ENCODE measurements at regions not wholly inside any gene's neighbourhood (a gene's known extent, or its start where the extent isn't known, plus 50 kb on each side); places are given as distances from the start of the nearest gene placed in this dataset.

DNA sequence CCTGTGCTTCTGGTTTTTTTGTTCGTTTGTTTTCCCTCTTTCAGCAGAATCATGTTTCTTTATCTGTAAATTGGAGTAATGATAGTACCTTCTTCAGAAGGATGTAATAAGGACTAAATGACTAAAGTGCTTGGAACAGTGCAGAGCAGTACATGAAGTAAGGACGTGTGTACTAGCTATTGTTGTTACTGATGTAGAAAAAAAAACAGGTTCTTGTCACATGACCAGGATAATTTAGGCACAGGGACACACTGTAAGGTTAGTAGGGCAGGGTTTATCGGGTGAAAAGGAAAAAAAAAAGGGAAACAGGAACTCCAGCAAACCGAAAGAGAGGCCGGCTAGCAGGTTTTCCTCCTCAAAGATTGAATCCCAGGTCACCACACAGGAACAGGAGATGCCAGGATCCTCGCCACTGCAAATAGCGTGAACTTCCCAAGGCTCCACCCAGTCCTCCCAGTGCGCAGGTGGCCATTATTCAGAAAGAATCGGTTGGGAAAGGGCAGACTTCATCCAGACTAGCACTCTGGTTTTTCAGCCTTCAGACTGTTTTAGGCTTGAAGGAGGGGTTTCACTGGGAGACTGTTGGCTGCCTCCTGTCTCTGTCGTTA lies 63.8 kb upstream of the PRRC2C start:
- TF ChIP-seq, protein P1, sequence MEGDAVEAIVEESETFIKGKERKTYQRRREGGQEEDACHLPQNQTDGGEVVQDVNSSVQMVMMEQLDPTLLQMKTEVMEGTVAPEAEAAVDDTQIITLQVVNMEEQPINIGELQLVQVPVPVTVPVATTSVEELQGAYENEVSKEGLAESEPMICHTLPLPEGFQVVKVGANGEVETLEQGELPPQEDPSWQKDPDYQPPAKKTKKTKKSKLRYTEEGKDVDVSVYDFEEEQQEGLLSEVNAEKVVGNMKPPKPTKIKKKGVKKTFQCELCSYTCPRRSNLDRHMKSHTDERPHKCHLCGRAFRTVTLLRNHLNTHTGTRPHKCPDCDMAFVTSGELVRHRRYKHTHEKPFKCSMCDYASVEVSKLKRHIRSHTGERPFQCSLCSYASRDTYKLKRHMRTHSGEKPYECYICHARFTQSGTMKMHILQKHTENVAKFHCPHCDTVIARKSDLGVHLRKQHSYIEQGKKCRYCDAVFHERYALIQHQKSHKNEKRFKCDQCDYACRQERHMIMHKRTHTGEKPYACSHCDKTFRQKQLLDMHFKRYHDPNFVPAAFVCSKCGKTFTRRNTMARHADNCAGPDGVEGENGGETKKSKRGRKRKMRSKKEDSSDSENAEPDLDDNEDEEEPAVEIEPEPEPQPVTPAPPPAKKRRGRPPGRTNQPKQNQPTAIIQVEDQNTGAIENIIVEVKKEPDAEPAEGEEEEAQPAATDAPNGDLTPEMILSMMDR (IDR thresholded peaks at IDR 0.05) = no peak
- peaks cover 2 to 4% (median 3%) of the 10 kb centered on the region in 3 donors for H3K27me3 Mint-ChIP-seq (ENCODE audit: low read depth in 3 of 3)
- no peaks in the 10 kb centered on the region for H3K9me3 ChIP-seq (replicated peaks in 1 of 2; ENCODE audit: control insufficient read depth in 1 of 2, insufficient read depth in 1 of 2, low read length in 2 of 2)
- H3K4me3 Mint-ChIP-seq = no peak overlapping the region
- no peaks in the 10 kb centered on the region for H3K27me3 ChIP-seq (ENCODE audit: control insufficient read depth in 2 of 2, insufficient read depth in 2 of 2, low read length in 2 of 2)
- H4K20me1 ChIP-seq (ENCODE audit: insufficient read depth, low read length) = no peaks in the 10 kb centered on the region
- WGBS (ENCODE audit: insufficient coverage) = 60% methylated on average over 7 of the region's 10 CpGs
- DNase-seq = no peak
- no peak overlapping the region for H3K27ac ChIP-seq (ENCODE audit: low read depth in 1 of 2, low read length in 2 of 2)
- intact Hi-C loops (cut with micrococcal nuclease) = no loop called here
- H3K9me3 Mint-ChIP-seq = peaks cover 0 to 6% (median 2%) of the 10 kb centered on the region in 7 donors
- H3K4me1 ChIP-seq (ENCODE audit: control insufficient read depth in 1 of 2, insufficient read depth in 2 of 2, low read length in 2 of 2) = no peaks in the 10 kb centered on the region
- H3K9ac ChIP-seq (ENCODE audit: insufficient read depth, low read length, poor library complexity, severe bottlenecking) = no peak overlapping the region
- peaks cover 4% of the 10 kb centered on the region for H3K4me1 Mint-ChIP-seq
- no peaks in the 10 kb centered on the region for H3K36me3 Mint-ChIP-seq
- H3K79me2 ChIP-seq (ENCODE audit: insufficient read depth, low read length) = no peaks in the 10 kb centered on the region
- no peak overlapping the region for H3K27ac Mint-ChIP-seq
- no peak overlapping the region for H3K4me3 ChIP-seq (replicated peaks in 1 of 3; ENCODE audit: low read depth in 2 of 3, low read length in 3 of 3)
- no peak overlapping the region for H3K4me2 ChIP-seq (replicated peaks; ENCODE audit: extremely low read depth, low read length, poor library complexity, severe bottlenecking)
- H3K36me3 ChIP-seq (replicated peaks in 1 of 2; ENCODE audit: control insufficient read depth in 1 of 2, insufficient read depth in 2 of 2, low read length in 2 of 2) = no peaks in the 10 kb centered on the region
- H2AFZ ChIP-seq (ENCODE audit: insufficient read depth, low read depth, low read length, poor library complexity, severe bottlenecking) = peak overlapping the region; percentile 42

DNA sequence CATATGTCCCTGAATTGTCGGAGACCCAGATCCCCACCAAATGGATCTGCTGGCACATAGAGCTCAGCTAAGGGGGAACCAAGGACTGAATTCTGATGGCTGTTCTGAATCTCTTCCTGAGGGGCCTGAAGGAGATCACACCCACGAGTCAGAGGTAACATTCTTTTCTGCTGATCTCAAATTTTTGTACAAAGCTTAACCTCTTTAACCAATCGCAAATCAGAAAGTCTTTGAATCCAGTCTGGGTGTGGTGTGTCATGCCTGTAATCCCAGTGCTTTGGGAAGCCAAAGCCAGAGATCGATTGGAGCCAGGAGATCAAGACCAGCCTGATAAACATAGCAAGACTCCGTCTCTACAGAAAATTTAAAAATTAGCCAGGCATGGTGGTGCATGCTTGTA lies 62.8 kb upstream of the PRRC2C start:
- no peak overlapping the region for H3K4me2 ChIP-seq (replicated peaks; ENCODE audit: extremely low read depth, low read length, poor library complexity, severe bottlenecking)
- TF ChIP-seq, protein P1 (IDR thresholded peaks at IDR 0.05) = no peak
- no peak overlapping the region for H3K27ac ChIP-seq (ENCODE audit: low read depth in 1 of 2, low read length in 2 of 2)
- no peaks in the 10 kb centered on the region for H3K79me2 ChIP-seq (ENCODE audit: insufficient read depth, low read length)
- H3K9me3 ChIP-seq (replicated peaks in 1 of 2; ENCODE audit: control insufficient read depth in 1 of 2, insufficient read depth in 1 of 2, low read length in 2 of 2) = no peaks in the 10 kb centered on the region
- H4K20me1 ChIP-seq (ENCODE audit: insufficient read depth, low read length) = no peaks in the 10 kb centered on the region
- H3K36me3 Mint-ChIP-seq = no peaks in the 10 kb centered on the region
- peaks cover 2 to 4% (median 3%) of the 10 kb centered on the region in 3 donors for H3K27me3 Mint-ChIP-seq (ENCODE audit: low read depth in 3 of 3)
- intact Hi-C loops (cut with micrococcal nuclease) = no loop called here
- no peak overlapping the region for H3K27ac Mint-ChIP-seq
- no peak overlapping the region for H3K9ac ChIP-seq (ENCODE audit: insufficient read depth, low read length, poor library complexity, severe bottlenecking)
- H3K4me1 ChIP-seq (ENCODE audit: control insufficient read depth in 1 of 2, insufficient read depth in 2 of 2, low read length in 2 of 2) = no peaks in the 10 kb centered on the region
- peaks cover 0 to 5% (median 4%) of the 10 kb centered on the region in 7 donors for H3K9me3 Mint-ChIP-seq
- WGBS (ENCODE audit: insufficient coverage) = 88% methylated on average over 4 of the region's 5 CpGs
- no peak overlapping the region for H3K4me3 Mint-ChIP-seq
- H3K4me1 Mint-ChIP-seq = peaks cover 4% of the 10 kb centered on the region
- no peaks in the 10 kb centered on the region for H3K27me3 ChIP-seq (ENCODE audit: control insufficient read depth in 2 of 2, insufficient read depth in 2 of 2, low read length in 2 of 2)
- DNase-seq = no peak
- no peaks in the 10 kb centered on the region for H3K36me3 ChIP-seq (replicated peaks in 1 of 2; ENCODE audit: control insufficient read depth in 1 of 2, insufficient read depth in 2 of 2, low read length in 2 of 2)
- H2AFZ ChIP-seq (ENCODE audit: insufficient read depth, low read depth, low read length, poor library complexity, severe bottlenecking) = no peak overlapping the region
- no peak overlapping the region for H3K4me3 ChIP-seq (replicated peaks in 1 of 3; ENCODE audit: low read depth in 2 of 3, low read length in 3 of 3)

Data from CD14-positive monocyte (primary cell).